ENCODE measurements at regions not wholly inside any gene's neighbourhood (a gene's known extent, or its start where the extent isn't known, plus 50 kb on each side); places are given as distances from the start of the nearest gene placed in this dataset.
"Not testable (repeated sequence)": the region's sequence is repeated elsewhere in the genome, so short reads cannot be mapped to it uniquely, and the experiment has no call there.

DNA sequence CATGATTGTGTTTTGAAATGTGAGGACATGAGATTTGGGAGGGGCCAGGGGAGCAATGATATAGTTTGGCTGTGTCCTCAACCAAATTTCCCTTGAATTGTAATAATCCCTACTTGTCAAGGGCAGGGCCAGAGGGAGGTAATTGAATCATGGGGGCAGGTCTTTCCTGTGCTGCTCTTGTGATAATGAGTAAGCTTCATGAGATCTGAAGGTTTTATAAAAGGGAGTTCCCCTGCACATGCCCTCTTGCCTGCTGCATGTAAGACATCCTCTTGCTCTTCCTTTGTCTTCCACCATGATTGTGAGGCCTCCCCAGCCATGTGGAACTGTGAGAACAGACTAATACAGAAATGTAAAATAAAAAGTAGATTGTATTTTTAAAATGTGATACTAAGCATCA, 1294.9 kb downstream of the ADGRL3 start:
- no peak overlapping the region for H2AFZ ChIP-seq (ENCODE audit: control insufficient read depth, low read depth, low read length)
- H3K9me3 ChIP-seq (replicated peaks; ENCODE audit: control insufficient read depth, insufficient read depth, low read length), result no peaks in the 10 kb centered on the region
- H3K36me3 ChIP-seq (ENCODE audit: control insufficient read depth in 2 of 2, insufficient read depth in 2 of 2, low read length in 1 of 2), result no peaks in the 10 kb centered on the region
- in situ Hi-C loops (cut with MboI), result no loop called here
- DNase-seq (ENCODE audit: low read depth, low spot score) (no peak), ATAC-seq (peak; percentile 76), FAIRE-seq (no peak)
- no peak overlapping the region for H3K9ac ChIP-seq (ENCODE audit: control insufficient read depth, insufficient read depth, low read length)
- POLR2A ChIA-PET, result no interaction called here
- SMC1A ChIA-PET (ENCODE audit: uncharacterized antibody, unreplicated experiment), result interaction anchor here (0.6 to 1.2 kb wide), 3 partner anchors 17 to 642 kb away, joined by 3 read pairs; no protein-coding TSS in a partner anchor
- BruUV-seq (replicated peaks), result no TSS peak
- H4K20me1 ChIP-seq (ENCODE audit: control insufficient read depth, insufficient read depth), result no peaks in the 10 kb centered on the region
- CTCF ChIA-PET, result interaction anchor here (1.0 kb wide), 1 partner anchor 15 kb away, joined by 3 read pairs; no protein-coding TSS in a partner anchor
- RAD21 ChIA-PET (ENCODE audit: unreplicated experiment), result no interaction called here
- H3K4me2 ChIP-seq (ENCODE audit: control insufficient read depth, insufficient read depth), result no peak overlapping the region
- H3K27me3 ChIP-seq (replicated peaks in 1 of 2; ENCODE audit: control insufficient read depth in 2 of 2, insufficient read depth in 2 of 2, low read length in 1 of 2), result no peaks in the 10 kb centered on the region
- H3K4me3 ChIP-seq, result no peak overlapping the region
- intact Hi-C loops (cut with micrococcal nuclease; ENCODE audit: unreplicated experiment), result no loop called here
- TF ChIP-seq, protein P1, sequence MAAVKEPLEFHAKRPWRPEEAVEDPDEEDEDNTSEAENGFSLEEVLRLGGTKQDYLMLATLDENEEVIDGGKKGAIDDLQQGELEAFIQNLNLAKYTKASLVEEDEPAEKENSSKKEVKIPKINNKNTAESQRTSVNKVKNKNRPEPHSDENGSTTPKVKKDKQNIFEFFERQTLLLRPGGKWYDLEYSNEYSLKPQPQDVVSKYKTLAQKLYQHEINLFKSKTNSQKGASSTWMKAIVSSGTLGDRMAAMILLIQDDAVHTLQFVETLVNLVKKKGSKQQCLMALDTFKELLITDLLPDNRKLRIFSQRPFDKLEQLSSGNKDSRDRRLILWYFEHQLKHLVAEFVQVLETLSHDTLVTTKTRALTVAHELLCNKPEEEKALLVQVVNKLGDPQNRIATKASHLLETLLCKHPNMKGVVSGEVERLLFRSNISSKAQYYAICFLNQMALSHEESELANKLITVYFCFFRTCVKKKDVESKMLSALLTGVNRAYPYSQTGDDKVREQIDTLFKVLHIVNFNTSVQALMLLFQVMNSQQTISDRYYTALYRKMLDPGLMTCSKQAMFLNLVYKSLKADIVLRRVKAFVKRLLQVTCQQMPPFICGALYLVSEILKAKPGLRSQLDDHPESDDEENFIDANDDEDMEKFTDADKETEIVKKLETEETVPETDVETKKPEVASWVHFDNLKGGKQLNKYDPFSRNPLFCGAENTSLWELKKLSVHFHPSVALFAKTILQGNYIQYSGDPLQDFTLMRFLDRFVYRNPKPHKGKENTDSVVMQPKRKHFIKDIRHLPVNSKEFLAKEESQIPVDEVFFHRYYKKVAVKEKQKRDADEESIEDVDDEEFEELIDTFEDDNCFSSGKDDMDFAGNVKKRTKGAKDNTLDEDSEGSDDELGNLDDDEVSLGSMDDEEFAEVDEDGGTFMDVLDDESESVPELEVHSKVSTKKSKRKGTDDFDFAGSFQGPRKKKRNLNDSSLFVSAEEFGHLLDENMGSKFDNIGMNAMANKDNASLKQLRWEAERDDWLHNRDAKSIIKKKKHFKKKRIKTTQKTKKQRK (IDR thresholded peaks at IDR 0.05; ENCODE audit: low read depth, low read length), result no peak
- TF ChIP-seq CREB1 (IDR thresholded peaks at IDR 0.05; ENCODE audit: low read depth) (no peak), NFYA (IDR thresholded peaks at IDR 0.05; ENCODE audit: borderline replicate concordance, low read depth, low read length) (no peak), BHLHE40 (IDR thresholded peaks at IDR 0.05; ENCODE audit: borderline replicate concordance in 1 of 2, low read depth in 2 of 2, low read length in 1 of 2) (peak; percentile 31 to 82; a peak in 2 of 4 replicates)
- no peaks in the 10 kb centered on the region for H3K79me2 ChIP-seq (ENCODE audit: control insufficient read depth, insufficient read depth, low read length)
- H3K27ac ChIP-seq (ENCODE audit: control insufficient read depth, insufficient read depth), result no peak overlapping the region
- no peaks in the 10 kb centered on the region for H3K4me1 ChIP-seq (ENCODE audit: control insufficient read depth, insufficient read depth, low read length)

DNA sequence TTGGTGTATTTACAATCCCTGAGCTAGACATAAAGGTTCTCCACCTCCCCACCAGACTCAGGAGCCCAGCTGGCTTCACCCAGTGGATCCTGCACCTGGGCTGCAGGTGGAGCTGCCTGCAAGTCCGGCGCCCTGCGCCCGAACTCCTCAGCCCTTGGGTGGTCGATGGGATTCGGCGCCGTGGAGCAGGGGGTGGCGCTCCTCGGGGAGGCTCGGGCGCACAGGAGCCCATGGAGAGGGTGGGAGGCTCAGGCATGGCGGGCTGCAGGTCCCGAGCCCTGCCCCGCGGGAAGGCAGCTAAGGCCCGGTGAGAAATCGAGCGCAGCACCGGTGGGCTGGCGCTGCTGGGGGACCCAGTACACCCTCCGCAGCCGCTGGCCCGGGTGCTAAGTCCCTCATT, 1291.6 kb downstream of the ADGRL3 start:
- H3K27ac ChIP-seq (ENCODE audit: control insufficient read depth, insufficient read depth); H3K9ac ChIP-seq (ENCODE audit: control insufficient read depth, insufficient read depth, low read length); BruUV-seq (replicated peaks); H3K4me1 ChIP-seq (ENCODE audit: control insufficient read depth, insufficient read depth, low read length); H3K4me2 ChIP-seq (ENCODE audit: control insufficient read depth, insufficient read depth); intact Hi-C loops (cut with micrococcal nuclease; ENCODE audit: unreplicated experiment); in situ Hi-C loops (cut with MboI); CTCF ChIA-PET; H2AFZ ChIP-seq (ENCODE audit: control insufficient read depth, low read depth, low read length); H3K36me3 ChIP-seq (ENCODE audit: control insufficient read depth in 2 of 2, insufficient read depth in 2 of 2, low read length in 1 of 2); ATAC-seq; POLR2A ChIA-PET; RAD21 ChIA-PET (ENCODE audit: unreplicated experiment); H3K27me3 ChIP-seq (replicated peaks in 1 of 2; ENCODE audit: control insufficient read depth in 2 of 2, insufficient read depth in 2 of 2, low read length in 1 of 2); H3K79me2 ChIP-seq (ENCODE audit: control insufficient read depth, insufficient read depth, low read length); H4K20me1 ChIP-seq (ENCODE audit: control insufficient read depth, insufficient read depth); SMC1A ChIA-PET (ENCODE audit: uncharacterized antibody, unreplicated experiment); H3K9me3 ChIP-seq (replicated peaks; ENCODE audit: control insufficient read depth, insufficient read depth, low read length); FAIRE-seq; DNase-seq (ENCODE audit: low read depth, low spot score); H3K4me3 ChIP-seq: not testable (repeated sequence)
- whole genome bisulfite sequencing (ENCODE audit: insufficient coverage, insufficient replicate concordance, low lambda C conversion rate, missing lambda C conversion rate), result 77% methylated on average over 13 of the region's 24 CpGs

Data from GM12878 (cell line).